Type B pancreatic cell (in vitro differentiated cells): ENCODE measurements at regions not wholly inside any gene's neighbourhood (a gene's known extent, or its start where the extent isn't known, plus 50 kb on each side); places are given as distances from the start of the nearest gene placed in this dataset.

Experiments used
- DNase-seq: peaks from one replicate; pipeline ENCODE4 v3.0.0; 2021; ENCODE audit warnings: mixed read lengths; ENCODE audit not compliant: unreplicated experiment; ENCODE audit errors: extremely low spot score
- H3K27ac Mint-ChIP-seq: 2 replicates; pipeline ENCODE4 v1.8.0; 2021; ENCODE audit warnings: mild to moderate bottlenecking, mixed read lengths
- H3K27me3 Mint-ChIP-seq: 2 replicates; pipeline ENCODE4 v1.8.0; 2021; ENCODE audit warnings: mixed read lengths
- H3K36me3 Mint-ChIP-seq: 2 replicates; pipeline ENCODE4 v1.8.0; 2021; ENCODE audit warnings: mixed read lengths
- H3K4me1 Mint-ChIP-seq: one replicate; pipeline ENCODE4 v1.8.0; 2021; ENCODE audit warnings: mixed read lengths; ENCODE audit not compliant: unreplicated experiment
- H3K4me3 Mint-ChIP-seq: 2 replicates; pipeline ENCODE4 v1.8.0; 2021; ENCODE audit warnings: mild to moderate bottlenecking, mixed read lengths
- H3K9me3 Mint-ChIP-seq: 2 replicates; pipeline ENCODE4 v1.8.0; 2021; ENCODE audit warnings: mixed read lengths
- TF ChIP-seq, protein P1 (sequence below): fragments of 200-600 bp; sonication (generic); conservative IDR thresholded peaks from 2 replicates; pipeline ENCODE4 v1.5.0; 2021; ENCODE audit warnings: antibody characterized with exemption, mild to moderate bottlenecking

DNA sequence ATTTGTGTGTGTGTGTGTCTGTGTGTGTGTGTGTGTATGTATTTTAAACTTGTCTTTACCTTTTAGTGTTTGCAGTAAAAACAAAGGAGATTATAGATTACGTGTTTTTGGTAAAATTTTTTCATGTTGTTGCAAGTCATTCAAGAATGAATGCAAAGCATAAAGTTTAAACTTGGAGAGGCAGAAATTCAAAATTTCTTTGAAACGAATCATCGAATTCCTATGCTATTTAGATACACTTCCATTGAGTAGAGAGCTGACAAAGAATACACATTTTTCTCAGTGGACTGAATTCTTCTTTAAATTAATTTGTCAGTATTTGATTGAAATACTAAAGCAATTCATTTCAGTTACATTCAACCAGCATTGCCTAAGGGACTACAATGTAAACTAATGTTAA lies 66.0 kb upstream of the HDAC9 start:
- TF ChIP-seq, protein P1, sequence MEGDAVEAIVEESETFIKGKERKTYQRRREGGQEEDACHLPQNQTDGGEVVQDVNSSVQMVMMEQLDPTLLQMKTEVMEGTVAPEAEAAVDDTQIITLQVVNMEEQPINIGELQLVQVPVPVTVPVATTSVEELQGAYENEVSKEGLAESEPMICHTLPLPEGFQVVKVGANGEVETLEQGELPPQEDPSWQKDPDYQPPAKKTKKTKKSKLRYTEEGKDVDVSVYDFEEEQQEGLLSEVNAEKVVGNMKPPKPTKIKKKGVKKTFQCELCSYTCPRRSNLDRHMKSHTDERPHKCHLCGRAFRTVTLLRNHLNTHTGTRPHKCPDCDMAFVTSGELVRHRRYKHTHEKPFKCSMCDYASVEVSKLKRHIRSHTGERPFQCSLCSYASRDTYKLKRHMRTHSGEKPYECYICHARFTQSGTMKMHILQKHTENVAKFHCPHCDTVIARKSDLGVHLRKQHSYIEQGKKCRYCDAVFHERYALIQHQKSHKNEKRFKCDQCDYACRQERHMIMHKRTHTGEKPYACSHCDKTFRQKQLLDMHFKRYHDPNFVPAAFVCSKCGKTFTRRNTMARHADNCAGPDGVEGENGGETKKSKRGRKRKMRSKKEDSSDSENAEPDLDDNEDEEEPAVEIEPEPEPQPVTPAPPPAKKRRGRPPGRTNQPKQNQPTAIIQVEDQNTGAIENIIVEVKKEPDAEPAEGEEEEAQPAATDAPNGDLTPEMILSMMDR: no peak
- no peaks in the 10 kb centered on the region for H3K27me3 Mint-ChIP-seq
- DNase-seq: no peak
- no peak overlapping the region for H3K27ac Mint-ChIP-seq
- peaks cover 5% of the 10 kb centered on the region for H3K9me3 Mint-ChIP-seq
- peaks cover 28% of the 10 kb centered on the region for H3K4me1 Mint-ChIP-seq
- no peak overlapping the region for H3K4me3 Mint-ChIP-seq
- H3K36me3 Mint-ChIP-seq: peaks cover 3% of the 10 kb centered on the region

DNA sequence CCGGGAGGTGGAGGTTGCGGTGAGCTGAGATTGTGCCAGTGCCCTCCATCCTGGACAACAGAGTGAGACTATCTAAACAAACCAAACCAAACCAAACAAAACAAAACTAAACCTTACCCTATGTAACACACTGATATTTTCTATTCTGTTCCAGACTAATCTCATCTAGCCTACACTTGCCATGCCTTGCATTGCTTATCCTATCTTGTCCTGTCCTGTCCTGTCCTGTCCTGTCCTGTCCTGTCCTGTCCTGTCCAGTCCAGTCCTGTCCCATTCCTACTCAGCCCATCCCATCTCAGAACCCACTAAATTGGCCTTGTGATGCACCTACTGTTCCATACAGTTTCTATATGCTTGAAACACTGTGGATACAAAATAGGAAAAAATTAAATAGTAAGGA lies 64.7 kb upstream of the HDAC9 start:
- Mint-ChIP-seq H3K9me3 (peaks cover 5% of the 10 kb centered on the region), H3K36me3 (peaks cover 3% of the 10 kb centered on the region), H3K27me3 (no peaks in the 10 kb centered on the region), H3K27ac (no peak overlapping the region), H3K4me3 (no peak overlapping the region), H3K4me1 (peaks cover 21% of the 10 kb centered on the region)
- TF ChIP-seq, protein P1: no peak
- no peak for DNase-seq

DNA sequence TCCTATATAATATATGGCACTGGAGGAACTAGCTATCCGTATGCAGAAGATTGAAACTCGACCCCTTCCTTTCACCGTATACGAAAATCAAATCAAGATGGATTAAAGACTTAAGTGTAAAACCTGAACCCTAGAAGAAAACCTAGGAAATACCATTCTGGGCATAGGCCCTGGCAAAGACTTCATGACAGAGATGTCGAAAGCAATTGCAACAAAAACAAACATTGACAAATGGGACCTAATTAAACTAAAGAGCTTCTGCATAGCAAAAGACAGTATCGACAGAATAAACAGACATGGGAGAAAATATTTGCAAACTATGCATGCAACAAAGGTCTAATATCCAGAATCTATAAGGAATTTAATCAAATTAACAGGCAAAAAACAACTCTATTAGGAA lies 61.4 kb upstream of the HDAC9 start:
- Mint-ChIP-seq H3K4me1 (no peaks in the 10 kb centered on the region), H3K27ac (no peak overlapping the region), H3K27me3 (no peaks in the 10 kb centered on the region), H3K4me3 (no peak overlapping the region), H3K9me3 (no peaks in the 10 kb centered on the region), H3K36me3 (no peaks in the 10 kb centered on the region)
- TF ChIP-seq, protein P1: no peak
- DNase-seq: no peak

DNA sequence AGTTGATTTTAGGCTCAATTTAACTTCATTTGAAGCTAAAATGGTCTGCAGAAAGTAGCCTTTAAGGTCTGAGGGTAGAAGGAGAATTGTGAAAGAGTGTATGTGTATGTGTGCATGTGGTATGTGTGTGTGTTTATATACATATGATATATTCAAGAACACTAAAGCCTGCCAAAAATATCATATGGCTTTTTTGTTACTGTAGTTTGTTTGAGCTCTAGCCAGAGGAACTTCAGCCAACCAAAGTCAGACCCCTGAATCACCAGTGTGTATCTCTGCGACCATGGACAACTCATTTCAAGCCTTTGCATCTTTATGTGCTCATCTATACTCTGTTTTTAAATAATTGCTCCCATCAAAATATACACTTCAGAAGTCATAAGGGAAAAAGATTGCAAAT lies 58.4 kb upstream of the HDAC9 start:
- Mint-ChIP-seq H3K27me3 (no peaks in the 10 kb centered on the region), H3K4me3 (no peak overlapping the region), H3K36me3 (no peaks in the 10 kb centered on the region), H3K4me1 (no peaks in the 10 kb centered on the region), H3K27ac (no peak overlapping the region), H3K9me3 (no peaks in the 10 kb centered on the region)
- DNase-seq: no peak
- TF ChIP-seq, protein P1: no peak

DNA sequence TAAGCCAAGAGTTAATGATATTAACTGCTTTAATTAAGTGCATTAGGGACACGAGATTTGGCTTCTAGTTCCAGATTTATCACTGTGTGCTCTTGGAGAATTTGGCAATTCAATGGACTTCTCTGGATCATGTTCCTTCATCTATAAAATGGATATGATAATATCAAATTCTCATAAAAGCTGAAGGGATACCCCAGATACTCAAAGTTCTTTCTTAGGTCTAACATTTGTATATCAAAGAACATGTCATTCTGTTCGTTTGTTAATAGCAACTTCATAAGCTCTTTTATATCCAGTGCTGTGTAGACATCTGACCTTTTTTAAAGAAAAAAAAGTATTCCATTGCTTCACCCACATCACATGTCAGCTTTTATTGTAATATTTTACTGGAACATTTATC lies 54.6 kb upstream of the HDAC9 start:
- Mint-ChIP-seq H3K4me1 (no peaks in the 10 kb centered on the region), H3K36me3 (no peaks in the 10 kb centered on the region), H3K9me3 (no peaks in the 10 kb centered on the region), H3K27me3 (no peaks in the 10 kb centered on the region), H3K27ac (no peak overlapping the region), H3K4me3 (no peak overlapping the region)
- TF ChIP-seq, protein P1: no peak
- DNase-seq: no peak

DNA sequence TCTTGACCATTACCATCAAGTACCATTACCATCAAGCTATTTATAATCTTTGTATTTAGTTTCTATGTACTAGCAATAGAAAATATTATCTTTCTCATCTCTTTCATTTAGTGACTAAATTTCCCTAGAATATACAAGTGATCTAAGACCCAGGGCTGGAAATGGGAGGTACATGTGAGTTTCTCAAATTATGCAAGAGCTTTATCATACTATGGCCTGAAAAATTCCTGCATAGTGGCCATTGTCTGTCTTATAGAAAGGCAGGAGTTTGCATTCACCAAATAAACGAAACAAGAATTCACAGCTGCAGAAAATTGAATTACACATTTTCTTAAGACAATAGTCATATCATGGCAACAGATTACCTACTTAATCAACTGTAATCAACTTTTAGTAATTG lies 50.7 kb upstream of the HDAC9 start:
- Mint-ChIP-seq H3K36me3 (no peaks in the 10 kb centered on the region), H3K27ac (no peak overlapping the region), H3K9me3 (no peaks in the 10 kb centered on the region), H3K4me1 (no peaks in the 10 kb centered on the region), H3K4me3 (no peak overlapping the region), H3K27me3 (no peaks in the 10 kb centered on the region)
- no peak for DNase-seq
- TF ChIP-seq, protein P1: no peak
